WTC11 (cell line): ENCODE measurements at regions not wholly inside any gene's neighbourhood (a gene's known extent, or its start where the extent isn't known, plus 50 kb on each side); places are given as distances from the start of the nearest gene placed in this dataset.

Source experiments
- ATAC-seq: fragments of 200-7000 bp; cut with Tn5 transposase; 2 replicates; pipeline ENCODE4 v1.10.0; 2021; ENCODE audit warnings: mild to moderate bottlenecking, moderate library complexity
- CTCF ChIA-PET: fragments of 300-600 bp; sonication (Branson Sonifier 250); formaldehyde crosslinking; loops from one replicate; lab custom pipeline; 2021; ENCODE audit warnings: antibody characterized with exemption; lab: Charles Lee
- POLR2A ChIA-PET: fragments of 350-600 bp; sonication (Branson Sonifier 250); formaldehyde crosslinking; loops from one replicate; lab custom pipeline; 2021; ENCODE audit warnings: antibody characterized with exemption; lab: Charles Lee
- DNase-seq: peaks from one replicate; pipeline ENCODE4 v3.0.0; 2021; ENCODE audit warnings: low spot score
- H3K27ac Mint-ChIP-seq: 2 replicates; pipeline ENCODE4 v1.8.0; 2021; ENCODE audit warnings: mixed read lengths
- H3K27me3 Mint-ChIP-seq: 2 replicates; pipeline ENCODE4 v1.8.0; 2021; ENCODE audit warnings: low read depth, mild to moderate bottlenecking, moderate library complexity, mixed read lengths
- H3K36me3 Mint-ChIP-seq: 2 replicates; pipeline ENCODE4 v1.8.0; 2021; ENCODE audit warnings: mixed read lengths
- H3K4me1 Mint-ChIP-seq: 2 replicates; pipeline ENCODE4 v1.8.0; 2022; ENCODE audit warnings: mixed read lengths
- H3K4me3 Mint-ChIP-seq: 2 replicates; pipeline ENCODE4 v1.8.0; 2021; ENCODE audit warnings: mild to moderate bottlenecking, moderate library complexity, mixed read lengths
- H3K9me3 Mint-ChIP-seq: 2 replicates; pipeline ENCODE4 v1.8.0; 2021; ENCODE audit warnings: mixed read lengths
- CREB1 ChIP-seq: sonication (generic); formaldehyde crosslinking; IDR thresholded peaks from 2 replicates; pipeline ENCODE4 v1.8.0; 2023; ENCODE audit warnings: mild to moderate bottlenecking, missing genetic modification reagents
- CREM ChIP-seq: sonication (generic); formaldehyde crosslinking; IDR thresholded peaks from 2 replicates; pipeline ENCODE4 v1.8.1; 2022; ENCODE audit warnings: mild to moderate bottlenecking, missing genetic modification reagents, moderate library complexity
- EMX1 ChIP-seq: fragments of 250-450 bp; sonication (Bioruptor Pico); IDR thresholded peaks from 2 replicates; pipeline ENCODE4 v1.8.0; 2021; ENCODE audit warnings: mild to moderate bottlenecking
- ESRRA ChIP-seq: sonication (generic); formaldehyde crosslinking; IDR thresholded peaks from 2 replicates; pipeline ENCODE4 v1.8.1; 2022; ENCODE audit warnings: mild to moderate bottlenecking, missing genetic modification reagents, borderline replicate concordance
- GABPB1 ChIP-seq: sonication (generic); formaldehyde crosslinking; IDR thresholded peaks from 2 replicates; pipeline ENCODE4 v1.8.1; 2023; ENCODE audit warnings: mild to moderate bottlenecking, missing genetic modification reagents
- GRHL2 ChIP-seq: fragments of 250-450 bp; sonication (Bioruptor Pico); IDR thresholded peaks from 2 replicates; pipeline ENCODE4 v1.8.0; 2022; ENCODE audit warnings: mild to moderate bottlenecking, moderate library complexity; ENCODE audit not compliant: insufficient replicate concordance, severe bottlenecking
- JAZF1 ChIP-seq: fragments of 250-450 bp; sonication (Bioruptor Pico); IDR thresholded peaks from 2 replicates; pipeline ENCODE4 v1.9.0; 2021; ENCODE audit warnings: moderate library complexity, mild to moderate bottlenecking, inconsistent platforms
- KAT7 ChIP-seq: sonication (generic); formaldehyde crosslinking; IDR thresholded peaks from 2 replicates; pipeline ENCODE4 v1.8.1; 2023; ENCODE audit warnings: missing genetic modification reagents, mild to moderate bottlenecking, borderline replicate concordance
- MYBL2 ChIP-seq: sonication (generic); formaldehyde crosslinking; IDR thresholded peaks from 2 replicates; pipeline ENCODE4 v1.8.1; 2023; ENCODE audit warnings: mild to moderate bottlenecking, moderate library complexity, missing genetic modification reagents
- PRRX2 ChIP-seq: fragments of 250-450 bp; sonication (Bioruptor Pico); IDR thresholded peaks from 2 replicates; pipeline ENCODE4 v1.8.0; 2021; ENCODE audit warnings: mild to moderate bottlenecking
- SMAD3 ChIP-seq: sonication (generic); formaldehyde crosslinking; IDR thresholded peaks from 2 replicates; pipeline ENCODE4 v1.8.0; 2022; ENCODE audit warnings: missing genetic modification reagents, mild to moderate bottlenecking, borderline replicate concordance
- ZNF396 ChIP-seq: fragments of 250-450 bp; sonication (Bioruptor Pico); IDR thresholded peaks from 2 replicates; pipeline ENCODE4 v1.8.0; 2021; ENCODE audit warnings: mild to moderate bottlenecking, moderate library complexity, borderline replicate concordance
- ZNF416 ChIP-seq: fragments of 250-450 bp; sonication (Bioruptor Pico); IDR thresholded peaks from 2 replicates; pipeline ENCODE4 v1.9.0; 2021; ENCODE audit warnings: mild to moderate bottlenecking, inconsistent platforms
- TF ChIP-seq, protein P1 (sequence below): fragments of 250-450 bp; sonication (Bioruptor Pico); IDR thresholded peaks from 2 replicates; pipeline ENCODE4 v1.9.0; 2021; ENCODE audit warnings: moderate library complexity, mild to moderate bottlenecking, inconsistent platforms, borderline replicate concordance
- TF ChIP-seq, protein P2 (sequence below): fragments of 250-450 bp; sonication (Bioruptor Pico); IDR thresholded peaks from 2 replicates; pipeline ENCODE4 v1.8.0; 2021; ENCODE audit warnings: mild to moderate bottlenecking
- TF ChIP-seq, protein P3 (sequence below): fragments of 250-450 bp; sonication (Bioruptor Pico); IDR thresholded peaks from 2 replicates; pipeline ENCODE4 v2.1.2; 2022; ENCODE audit warnings: mild to moderate bottlenecking, moderate library complexity
- TF ChIP-seq, protein P4 (sequence below): fragments of 250-450 bp; sonication (Bioruptor Pico); IDR thresholded peaks from 2 replicates; pipeline ENCODE4 v1.9.0; 2021; ENCODE audit warnings: mild to moderate bottlenecking

DNA sequence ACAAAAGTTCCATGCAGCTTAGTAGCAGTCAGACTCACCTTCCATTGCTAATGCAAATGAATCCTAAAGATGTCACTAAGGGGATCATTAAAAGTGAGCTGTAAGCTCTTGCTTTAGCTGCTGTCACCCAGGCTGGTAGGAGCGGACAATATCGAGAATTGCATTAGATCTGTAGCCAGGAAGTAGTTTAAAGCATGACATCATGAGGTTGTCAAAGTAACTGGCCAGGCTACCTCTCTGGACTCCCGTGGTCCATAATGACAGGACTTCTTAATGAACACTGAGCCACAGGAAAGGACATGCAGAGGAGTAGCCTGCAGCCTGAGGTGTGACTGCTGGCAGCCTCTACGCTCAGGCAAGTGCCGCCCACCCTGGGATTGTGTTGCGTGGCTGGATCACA is 522.3 kb upstream of the NBEA start:
- Mint-ChIP-seq H3K4me3 (no peak overlapping the region), H3K27me3 (no peaks in the 10 kb centered on the region), H3K36me3 (no peaks in the 10 kb centered on the region), H3K27ac (no peak overlapping the region), H3K9me3 (peaks cover 8% of the 10 kb centered on the region; the same call in 1 of the 2 replicates), H3K4me1 (peaks cover under 1% of the 10 kb centered on the region)
- DNase-seq: no peak
- CTCF ChIA-PET: interaction anchor here (0.6 kb wide), 1 partner anchor 124 kb away, joined by 5 read pairs; no protein-coding TSS in a partner anchor
- no peak for TF ChIP-seq KAT7
- TF ChIP-seq PRRX2 (CRISPR knock-in tag): no peak
- no peak for TF ChIP-seq MYBL2
- TF ChIP-seq, protein P1, sequence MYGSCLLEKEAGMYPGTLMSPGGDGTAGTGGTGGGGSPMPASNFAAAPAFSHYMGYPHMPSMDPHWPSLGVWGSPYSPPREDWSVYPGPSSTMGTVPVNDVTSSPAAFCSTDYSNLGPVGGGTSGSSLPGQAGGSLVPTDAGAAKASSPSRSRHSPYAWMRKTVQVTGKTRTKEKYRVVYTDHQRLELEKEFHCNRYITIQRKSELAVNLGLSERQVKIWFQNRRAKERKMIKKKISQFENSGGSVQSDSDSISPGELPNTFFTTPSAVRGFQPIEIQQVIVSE (CRISPR knock-in tag): no peak
- no peak for TF ChIP-seq JAZF1 (CRISPR knock-in tag)
- TF ChIP-seq CREB1 (CRISPR knock-in tag): no peak
- POLR2A ChIA-PET: no interaction called here
- ATAC-seq: no peak

DNA sequence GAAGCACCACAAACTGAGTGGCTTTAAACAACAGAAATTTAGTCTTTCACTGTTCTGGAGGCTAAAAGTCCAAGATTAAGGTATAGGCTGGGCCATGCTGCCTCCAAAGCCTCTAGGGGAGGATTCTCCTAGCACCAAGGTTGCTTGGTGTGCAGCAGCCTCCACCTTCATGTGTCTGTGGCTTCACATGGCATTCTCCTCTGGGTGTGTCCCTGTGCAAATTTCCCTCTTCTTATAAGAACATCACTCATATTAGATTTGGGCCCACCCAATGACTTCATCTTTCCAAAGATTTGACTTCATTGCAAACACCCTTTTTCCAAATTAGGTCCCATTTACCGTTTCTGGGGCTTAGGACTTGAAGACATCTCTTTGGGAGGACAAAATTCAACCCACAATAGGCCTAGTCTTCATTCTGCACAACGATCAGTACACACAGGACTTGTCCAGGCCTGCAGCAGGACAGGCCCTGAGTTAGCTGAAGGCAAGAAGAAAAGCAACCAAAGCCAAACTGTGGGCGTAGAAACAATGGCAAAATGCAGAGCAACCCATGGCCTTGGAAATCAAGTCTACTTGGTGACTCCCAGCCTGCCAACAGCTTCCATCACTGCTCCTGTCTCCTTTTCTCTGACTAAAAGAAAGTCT is 521.2 kb upstream of the NBEA start:
- H3K27ac Mint-ChIP-seq: no peak overlapping the region
- ChIA-PET CTCF (no interaction called here), POLR2A (no interaction called here)
- no peak overlapping the region for H3K4me3 Mint-ChIP-seq
- no peak for DNase-seq
- ATAC-seq: no peak
- peaks cover 12% of the 10 kb centered on the region for H3K4me1 Mint-ChIP-seq
- no peaks in the 10 kb centered on the region for H3K36me3 Mint-ChIP-seq
- TF ChIP-seq ZNF396: no peak
- TF ChIP-seq GABPB1 (CRISPR knock-in tag): no peak
- no peak for TF ChIP-seq ZNF416
- no peak for TF ChIP-seq CREM (CRISPR knock-in tag)
- no peak for TF ChIP-seq SMAD3 (CRISPR knock-in tag)
- no peaks in the 10 kb centered on the region; the same call in 1 of the 2 replicates for H3K9me3 Mint-ChIP-seq
- H3K27me3 Mint-ChIP-seq: no peaks in the 10 kb centered on the region

DNA sequence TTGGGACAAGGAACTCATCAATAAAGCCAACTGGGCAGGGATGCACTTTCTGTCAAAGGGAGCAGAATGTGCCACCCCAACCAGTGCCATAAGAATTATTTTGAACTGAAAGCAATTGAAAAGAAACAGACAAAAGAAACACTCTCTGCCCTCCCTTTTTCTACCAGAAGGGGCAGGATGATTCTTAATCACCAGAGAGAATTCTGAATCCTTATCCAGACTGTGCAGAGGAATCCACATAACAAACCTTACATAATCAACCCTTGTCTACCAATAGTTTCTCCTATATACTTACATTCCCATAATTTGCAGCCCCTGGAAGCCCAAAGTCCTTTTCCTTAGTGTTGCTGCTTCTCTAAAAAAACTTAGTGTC is 520.7 kb upstream of the NBEA start:
- Mint-ChIP-seq H3K27ac (no peak overlapping the region), H3K4me3 (no peak overlapping the region), H3K36me3 (no peaks in the 10 kb centered on the region), H3K27me3 (no peaks in the 10 kb centered on the region), H3K4me1 (peaks cover 16% of the 10 kb centered on the region), H3K9me3 (no peaks in the 10 kb centered on the region; the same call in 1 of the 2 replicates)
- POLR2A ChIA-PET: no interaction called here
- DNase-seq (no peak), ATAC-seq (no peak)
- CTCF ChIA-PET: interaction anchor here (0.7 kb wide), 1 partner anchor 14 kb away, joined by 3 read pairs; no protein-coding TSS in a partner anchor
- TF ChIP-seq GRHL2 (CRISPR knock-in tag): no peak
- TF ChIP-seq, protein P2, sequence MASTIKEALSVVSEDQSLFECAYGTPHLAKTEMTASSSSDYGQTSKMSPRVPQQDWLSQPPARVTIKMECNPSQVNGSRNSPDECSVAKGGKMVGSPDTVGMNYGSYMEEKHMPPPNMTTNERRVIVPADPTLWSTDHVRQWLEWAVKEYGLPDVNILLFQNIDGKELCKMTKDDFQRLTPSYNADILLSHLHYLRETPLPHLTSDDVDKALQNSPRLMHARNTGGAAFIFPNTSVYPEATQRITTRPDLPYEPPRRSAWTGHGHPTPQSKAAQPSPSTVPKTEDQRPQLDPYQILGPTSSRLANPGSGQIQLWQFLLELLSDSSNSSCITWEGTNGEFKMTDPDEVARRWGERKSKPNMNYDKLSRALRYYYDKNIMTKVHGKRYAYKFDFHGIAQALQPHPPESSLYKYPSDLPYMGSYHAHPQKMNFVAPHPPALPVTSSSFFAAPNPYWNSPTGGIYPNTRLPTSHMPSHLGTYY (CRISPR knock-in tag): no peak

DNA sequence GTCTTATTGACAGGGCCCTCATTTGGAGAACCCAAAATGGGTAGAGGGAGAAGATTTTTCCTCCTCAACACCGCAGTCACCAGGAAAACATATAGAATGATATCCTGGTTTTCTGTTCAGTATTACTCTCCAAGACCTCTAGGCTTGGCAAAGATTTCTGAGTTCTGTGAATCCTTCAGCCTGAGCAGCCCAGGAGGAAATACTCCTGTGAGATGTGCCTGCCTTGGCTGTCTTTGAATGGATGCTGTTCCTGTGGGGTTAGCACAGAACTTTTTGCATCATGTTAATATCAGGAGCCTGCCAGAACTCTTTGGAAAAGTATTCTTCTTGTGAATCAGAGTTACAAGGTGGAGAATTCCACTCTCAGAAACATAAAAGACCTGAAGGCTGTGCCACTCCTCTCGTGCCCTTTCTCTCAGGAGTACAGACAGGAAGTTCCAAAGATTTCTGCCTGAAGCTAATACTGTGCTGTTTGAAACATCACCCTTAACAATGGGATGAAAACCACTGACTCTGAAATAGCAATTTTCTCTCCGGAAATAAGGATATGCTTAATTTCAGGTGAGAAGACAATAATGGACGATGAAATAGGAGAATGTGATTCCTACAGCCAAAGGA is 520.1 kb upstream of the NBEA start:
- H3K9me3 Mint-ChIP-seq: no peaks in the 10 kb centered on the region; the same call in 1 of the 2 replicates
- H3K36me3 Mint-ChIP-seq: no peaks in the 10 kb centered on the region
- POLR2A ChIA-PET: no interaction called here
- H3K4me3 Mint-ChIP-seq: no peak overlapping the region
- no peak overlapping the region for H3K27ac Mint-ChIP-seq
- no peak for DNase-seq
- no peak for ATAC-seq
- TF ChIP-seq EMX1 (CRISPR knock-in tag) (no peak), ESRRA (no peak)
- TF ChIP-seq, protein P3, sequence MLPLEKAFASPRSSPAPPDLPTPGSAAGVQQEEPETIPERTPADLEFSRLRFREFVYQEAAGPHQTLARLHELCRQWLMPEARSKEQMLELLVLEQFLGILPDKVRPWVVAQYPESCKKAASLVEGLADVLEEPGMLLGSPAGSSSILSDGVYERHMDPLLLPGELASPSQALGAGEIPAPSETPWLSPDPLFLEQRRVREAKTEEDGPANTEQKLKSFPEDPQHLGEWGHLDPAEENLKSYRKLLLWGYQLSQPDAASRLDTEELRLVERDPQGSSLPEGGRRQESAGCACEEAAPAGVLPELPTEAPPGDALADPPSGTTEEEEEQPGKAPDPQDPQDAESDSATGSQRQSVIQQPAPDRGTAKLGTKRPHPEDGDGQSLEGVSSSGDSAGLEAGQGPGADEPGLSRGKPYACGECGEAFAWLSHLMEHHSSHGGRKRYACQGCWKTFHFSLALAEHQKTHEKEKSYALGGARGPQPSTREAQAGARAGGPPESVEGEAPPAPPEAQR (CRISPR knock-in tag): no peak
- TF ChIP-seq, protein P4, sequence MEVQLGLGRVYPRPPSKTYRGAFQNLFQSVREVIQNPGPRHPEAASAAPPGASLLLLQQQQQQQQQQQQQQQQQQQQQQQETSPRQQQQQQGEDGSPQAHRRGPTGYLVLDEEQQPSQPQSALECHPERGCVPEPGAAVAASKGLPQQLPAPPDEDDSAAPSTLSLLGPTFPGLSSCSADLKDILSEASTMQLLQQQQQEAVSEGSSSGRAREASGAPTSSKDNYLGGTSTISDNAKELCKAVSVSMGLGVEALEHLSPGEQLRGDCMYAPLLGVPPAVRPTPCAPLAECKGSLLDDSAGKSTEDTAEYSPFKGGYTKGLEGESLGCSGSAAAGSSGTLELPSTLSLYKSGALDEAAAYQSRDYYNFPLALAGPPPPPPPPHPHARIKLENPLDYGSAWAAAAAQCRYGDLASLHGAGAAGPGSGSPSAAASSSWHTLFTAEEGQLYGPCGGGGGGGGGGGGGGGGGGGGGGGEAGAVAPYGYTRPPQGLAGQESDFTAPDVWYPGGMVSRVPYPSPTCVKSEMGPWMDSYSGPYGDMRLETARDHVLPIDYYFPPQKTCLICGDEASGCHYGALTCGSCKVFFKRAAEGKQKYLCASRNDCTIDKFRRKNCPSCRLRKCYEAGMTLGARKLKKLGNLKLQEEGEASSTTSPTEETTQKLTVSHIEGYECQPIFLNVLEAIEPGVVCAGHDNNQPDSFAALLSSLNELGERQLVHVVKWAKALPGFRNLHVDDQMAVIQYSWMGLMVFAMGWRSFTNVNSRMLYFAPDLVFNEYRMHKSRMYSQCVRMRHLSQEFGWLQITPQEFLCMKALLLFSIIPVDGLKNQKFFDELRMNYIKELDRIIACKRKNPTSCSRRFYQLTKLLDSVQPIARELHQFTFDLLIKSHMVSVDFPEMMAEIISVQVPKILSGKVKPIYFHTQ: no peak
- TF ChIP-seq, protein P1 (CRISPR knock-in tag): no peak
- TF ChIP-seq, all 79 proteins: peak for 0
- Mint-ChIP-seq H3K27me3 (no peaks in the 10 kb centered on the region), H3K4me1 (peaks cover 16% of the 10 kb centered on the region)
- CTCF ChIA-PET: interaction anchor here (0.7 to 1.1 kb wide), 2 partner anchors 12 to 13 kb away, joined by 3 read pairs; no protein-coding TSS in a partner anchor
